Neural cell (in vitro differentiated cells): ENCODE measurements at regions not wholly inside any gene's neighbourhood (a gene's known extent, or its start where the extent isn't known, plus 50 kb on each side); places are given as distances from the start of the nearest gene placed in this dataset.

Experiments
- H2AFZ ChIP-seq: fragments of 200-600, 300-800 bp; sonication (generic), shearing (Covaris generic); 2 replicates; pipeline ENCODE4 v1.6.0; 2014; ENCODE audit warnings: low read depth, mild to moderate bottlenecking, antibody characterized with exemption, low read length, moderate library complexity
- H3F3A ChIP-seq: fragments of 200-600 bp; shearing (Covaris generic); 2 replicates; pipeline ENCODE4 v1.6.1; 2016; ENCODE audit warnings: mild to moderate bottlenecking, moderate library complexity, mixed read lengths, antibody characterized with exemption, low read length; ENCODE audit not compliant: insufficient read depth, poor library complexity, severe bottlenecking
- H3K27ac ChIP-seq: fragments of 200-600, 300-800 bp; sonication (generic), shearing (Covaris generic); 2 replicates; pipeline ENCODE4 v1.5.1; 2014; ENCODE audit warnings: mild to moderate bottlenecking, low read length, moderate library complexity
- H3K27me3 ChIP-seq: fragments of 300-800, 200-600 bp; sonication (generic), shearing (Covaris generic); 2 replicates; pipeline ENCODE4 v1.6.0; 2014; ENCODE audit warnings: mild to moderate bottlenecking, low read depth, low read length, moderate library complexity; ENCODE audit not compliant: insufficient read depth
- H3K36me3 ChIP-seq: fragments of 300-800, 200-600 bp; sonication (generic), shearing (Covaris generic); 2 replicates; pipeline ENCODE4 v1.5.1; 2014; ENCODE audit warnings: mild to moderate bottlenecking, antibody characterized with exemption, low read length, moderate library complexity; ENCODE audit not compliant: insufficient read depth
- H3K4me2 ChIP-seq: fragments of 300-800, 200-600 bp; sonication (generic), shearing (Covaris generic); 2 replicates; pipeline ENCODE4 v1.6.0; 2014; ENCODE audit warnings: mild to moderate bottlenecking, low read length
- H3K4me3 ChIP-seq: fragments of 300-800, 200-600 bp; sonication (generic), shearing (Covaris generic); 2 replicates; pipeline ENCODE4 v1.5.1; 2014; ENCODE audit warnings: mild to moderate bottlenecking, low read length, moderate library complexity
- H3K79me2 ChIP-seq: fragments of 200-600 bp; shearing (Covaris generic); replicated peaks from 2 replicates; pipeline ENCODE4 v1.6.0; 2014; ENCODE audit warnings: mild to moderate bottlenecking, low read length, moderate library complexity; ENCODE audit not compliant: insufficient read depth
- H3K9ac ChIP-seq: fragments of 300-800, 200-600 bp; sonication (generic), shearing (Covaris generic); 2 replicates; pipeline ENCODE4 v1.6.1; 2016; ENCODE audit warnings: mild to moderate bottlenecking, low read length, mixed read lengths
- H3K9me2 ChIP-seq: fragments of 200-600 bp; shearing (Covaris generic); 2 replicates; pipeline ENCODE4 v1.6.1; 2016; ENCODE audit warnings: mild to moderate bottlenecking, low read length, mixed read lengths; ENCODE audit not compliant: insufficient read depth
- H3K9me3 ChIP-seq: fragments of 200-600, 300-800 bp; sonication (generic), shearing (Covaris generic); 2 replicates; pipeline ENCODE4 v1.6.1; 2016; ENCODE audit warnings: mild to moderate bottlenecking, mixed run types, low read length, moderate library complexity, mixed read lengths
- H4K20me1 ChIP-seq: fragments of 200-600 bp; shearing (Covaris generic); 2 replicates; pipeline ENCODE4 v1.6.1; 2016; ENCODE audit warnings: mild to moderate bottlenecking, mixed run types; ENCODE audit not compliant: insufficient read depth
- CTCF ChIP-seq: fragments of 450-650 bp; IDR thresholded peaks from 2 replicates; pipeline ENCODE4 v1.5.1; 2014; ENCODE audit warnings: antibody characterized with exemption, mild to moderate bottlenecking, moderate library complexity; ENCODE audit not compliant: poor library complexity, severe bottlenecking
- EP300 ChIP-seq: fragments of 450-650 bp; conservative IDR thresholded peaks from 2 replicates; pipeline ENCODE4 v1.6.1; 2014; ENCODE audit warnings: antibody characterized with exemption, mild to moderate bottlenecking, moderate library complexity; ENCODE audit not compliant: poor library complexity, severe bottlenecking
- EZH2 ChIP-seq: fragments of 200-600, 300-800 bp; shearing (Covaris generic), sonication (generic); IDR thresholded peaks from 2 replicates; pipeline ENCODE4 v1.6.1; 2014; ENCODE audit warnings: antibody characterized with exemption, low read length, borderline replicate concordance, mild to moderate bottlenecking; ENCODE audit not compliant: insufficient read depth, poor library complexity, severe bottlenecking
- MXI1 ChIP-seq: fragments of 450-650 bp; conservative IDR thresholded peaks from 2 replicates; pipeline ENCODE4 v1.6.1; 2014; ENCODE audit warnings: antibody characterized with exemption, mild to moderate bottlenecking; ENCODE audit not compliant: poor library complexity, severe bottlenecking
- POLR2AphosphoS5 ChIP-seq: IDR thresholded peaks from 2 replicates; pipeline ENCODE4 v1.6.1; 2012
- RAD21 ChIP-seq: fragments of 450-650 bp; conservative IDR thresholded peaks from 2 replicates; pipeline ENCODE4 v1.6.1; 2014; ENCODE audit warnings: antibody characterized with exemption, mild to moderate bottlenecking, moderate library complexity
- SMC3 ChIP-seq: fragments of 450-650 bp; conservative IDR thresholded peaks from 2 replicates; pipeline ENCODE4 v1.6.1; 2014; ENCODE audit warnings: antibody characterized with exemption, mild to moderate bottlenecking, moderate library complexity; ENCODE audit not compliant: poor library complexity
- TAF1 ChIP-seq: IDR thresholded peaks from 2 replicates; pipeline ENCODE4 v1.6.1; 2012; ENCODE audit warnings: low read depth
- TF ChIP-seq, protein P1 (sequence below): IDR thresholded peaks from 2 replicates; pipeline ENCODE4 v1.6.1; 2012; ENCODE audit warnings: borderline replicate concordance

- Histone ChIP-seq H3K9ac (no peak overlapping the region), H3K79me2 (no peaks in the 10 kb centered on the region), H3K4me2 (no peak overlapping the region), H2AFZ (no peak overlapping the region), H3F3A (no peaks in the 10 kb centered on the region), H3K9me3 (no peaks in the 10 kb centered on the region), H3K27ac (no peak overlapping the region), H3K4me3 (no peak overlapping the region), H4K20me1 (no peaks in the 10 kb centered on the region), H3K9me2 (no peaks in the 10 kb centered on the region), H3K27me3 (no peaks in the 10 kb centered on the region), H3K36me3 (no peaks in the 10 kb centered on the region)
- no peak for TF ChIP-seq EZH2
- TF ChIP-seq POLR2AphosphoS5 = no peak
- no peak for TF ChIP-seq SMC3
- no peak for TF ChIP-seq EP300
- no peak for TF ChIP-seq CTCF
- no peak for TF ChIP-seq MXI1
- TF ChIP-seq, protein P1, sequence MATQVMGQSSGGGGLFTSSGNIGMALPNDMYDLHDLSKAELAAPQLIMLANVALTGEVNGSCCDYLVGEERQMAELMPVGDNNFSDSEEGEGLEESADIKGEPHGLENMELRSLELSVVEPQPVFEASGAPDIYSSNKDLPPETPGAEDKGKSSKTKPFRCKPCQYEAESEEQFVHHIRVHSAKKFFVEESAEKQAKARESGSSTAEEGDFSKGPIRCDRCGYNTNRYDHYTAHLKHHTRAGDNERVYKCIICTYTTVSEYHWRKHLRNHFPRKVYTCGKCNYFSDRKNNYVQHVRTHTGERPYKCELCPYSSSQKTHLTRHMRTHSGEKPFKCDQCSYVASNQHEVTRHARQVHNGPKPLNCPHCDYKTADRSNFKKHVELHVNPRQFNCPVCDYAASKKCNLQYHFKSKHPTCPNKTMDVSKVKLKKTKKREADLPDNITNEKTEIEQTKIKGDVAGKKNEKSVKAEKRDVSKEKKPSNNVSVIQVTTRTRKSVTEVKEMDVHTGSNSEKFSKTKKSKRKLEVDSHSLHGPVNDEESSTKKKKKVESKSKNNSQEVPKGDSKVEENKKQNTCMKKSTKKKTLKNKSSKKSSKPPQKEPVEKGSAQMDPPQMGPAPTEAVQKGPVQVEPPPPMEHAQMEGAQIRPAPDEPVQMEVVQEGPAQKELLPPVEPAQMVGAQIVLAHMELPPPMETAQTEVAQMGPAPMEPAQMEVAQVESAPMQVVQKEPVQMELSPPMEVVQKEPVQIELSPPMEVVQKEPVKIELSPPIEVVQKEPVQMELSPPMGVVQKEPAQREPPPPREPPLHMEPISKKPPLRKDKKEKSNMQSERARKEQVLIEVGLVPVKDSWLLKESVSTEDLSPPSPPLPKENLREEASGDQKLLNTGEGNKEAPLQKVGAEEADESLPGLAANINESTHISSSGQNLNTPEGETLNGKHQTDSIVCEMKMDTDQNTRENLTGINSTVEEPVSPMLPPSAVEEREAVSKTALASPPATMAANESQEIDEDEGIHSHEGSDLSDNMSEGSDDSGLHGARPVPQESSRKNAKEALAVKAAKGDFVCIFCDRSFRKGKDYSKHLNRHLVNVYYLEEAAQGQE = no peak
- TF ChIP-seq TAF1 = no peak
- TF ChIP-seq RAD21 = no peak
These were observed 401.4 kb upstream of the MYT1L start for GRCh38 chr2:2732331-2733119.

- H3K4me3 ChIP-seq = no peak overlapping the region
- H3K27me3 ChIP-seq = no peaks in the 10 kb centered on the region
- no peaks in the 10 kb centered on the region for H3K9me2 ChIP-seq
- no peak overlapping the region for H3K27ac ChIP-seq
- H3K79me2 ChIP-seq = no peaks in the 10 kb centered on the region
- H2AFZ ChIP-seq = no peak overlapping the region
- TF ChIP-seq RAD21 (no peak), POLR2AphosphoS5 (no peak), EP300 (no peak), CTCF (no peak), TAF1 (no peak)
- TF ChIP-seq, protein P1 = no peak
- H4K20me1 ChIP-seq = no peaks in the 10 kb centered on the region
- no peaks in the 10 kb centered on the region for H3K36me3 ChIP-seq
- H3K9ac ChIP-seq = no peak overlapping the region
- H3K9me3 ChIP-seq = no peaks in the 10 kb centered on the region
- H3F3A ChIP-seq = no peaks in the 10 kb centered on the region
- no peak overlapping the region for H3K4me2 ChIP-seq
These were observed 400.8 kb upstream of the MYT1L start for GRCh38 chr2:2731816-2732284.
